ENCODE measurements at regions not wholly inside any gene's neighbourhood (a gene's known extent, or its start where the extent isn't known, plus 50 kb on each side); places are given as distances from the start of the nearest gene placed in this dataset.
"Not testable (repeated sequence)": the region's sequence is repeated elsewhere in the genome, so short reads cannot be mapped to it uniquely, and the experiment has no call there.

DNA sequence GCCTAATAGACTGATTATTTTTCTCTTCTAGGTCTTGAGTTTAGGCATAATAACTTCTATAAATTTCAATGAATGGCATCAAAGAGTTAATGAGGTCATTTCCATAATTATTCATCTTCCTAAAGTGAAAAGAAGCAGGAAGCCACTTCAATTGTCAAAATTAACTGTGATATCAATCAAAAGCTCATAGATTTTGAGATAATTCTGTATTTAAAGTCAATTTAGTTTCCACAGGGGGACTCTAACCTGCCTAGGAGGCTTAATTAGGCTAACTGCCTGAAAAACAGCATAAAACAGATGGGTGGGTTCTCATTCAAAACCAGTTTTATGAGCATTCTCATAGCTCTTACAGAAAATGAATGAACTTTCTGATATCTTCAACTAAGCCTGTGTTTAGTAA is 177.8 kb downstream of the OTOL1 start:
- POLR2A ChIA-PET = no interaction called here
- H3K9me3 Mint-ChIP-seq = peaks cover 0 to 12% (median 5%) of the 10 kb centered on the region in 9 donors
- H3K4me1 Mint-ChIP-seq = no peaks in the 10 kb centered on the region
- no peak for DNase-seq
- H3K27me3 Mint-ChIP-seq = no peaks in the 10 kb centered on the region
- H3K36me3 Mint-ChIP-seq = peaks cover 0 to 10% (median 0%) of the 10 kb centered on the region in 3 donors
- H3K4me3 Mint-ChIP-seq = no peak overlapping the region
- no peak for ATAC-seq
- H3K27ac Mint-ChIP-seq = no peak overlapping the region

DNA sequence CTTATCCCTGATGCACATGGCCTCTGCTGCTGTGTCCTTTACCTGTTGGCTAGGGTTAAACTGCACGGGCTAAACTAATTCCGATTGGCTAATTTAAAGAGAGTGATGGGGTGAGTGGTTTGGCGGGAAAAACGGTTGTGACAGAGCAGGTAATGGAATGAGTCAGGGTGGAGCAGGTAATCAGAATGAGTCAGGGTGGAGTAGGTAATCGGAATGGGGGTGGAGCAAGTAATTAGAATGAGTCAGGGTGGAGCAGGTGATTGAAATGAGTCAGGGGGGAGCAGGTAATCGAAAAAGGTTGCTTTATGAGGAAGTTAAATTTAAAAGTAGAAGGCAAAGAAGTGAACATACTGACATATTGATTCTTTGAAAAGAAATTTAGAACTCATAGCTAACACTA is 185.2 kb downstream of the OTOL1 start:
- H3K27me3 Mint-ChIP-seq, POLR2A ChIA-PET, H3K4me1 Mint-ChIP-seq, H3K36me3 Mint-ChIP-seq, H3K4me3 Mint-ChIP-seq, ATAC-seq, DNase-seq, H3K27ac Mint-ChIP-seq: not testable (repeated sequence)
- H3K9me3 Mint-ChIP-seq = peaks cover 0 to 13% (median 3%) of the 10 kb centered on the region in 9 donors

DNA sequence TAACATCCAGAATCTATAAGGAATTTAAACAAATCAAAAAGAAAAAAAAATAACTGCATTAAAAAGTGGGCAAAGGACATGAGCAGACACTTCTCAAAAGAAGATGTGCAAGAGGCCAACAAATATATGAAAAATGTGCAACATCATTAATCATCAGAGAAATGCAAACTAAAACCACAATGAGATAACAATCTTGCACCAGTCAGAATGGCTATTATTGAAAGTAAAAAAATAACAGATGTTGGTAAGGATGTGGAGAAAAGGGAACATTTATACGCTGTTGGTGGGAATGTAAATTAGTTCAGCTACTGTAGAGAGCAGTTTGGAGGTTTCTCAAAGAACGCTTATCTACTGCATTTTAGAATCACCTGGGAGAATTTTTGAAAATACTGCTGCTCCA is 186.1 kb downstream of the OTOL1 start:
- Mint-ChIP-seq H3K4me1 (no peaks in the 10 kb centered on the region), H3K36me3 (no peaks in the 10 kb centered on the region), H3K27me3 (no peaks in the 10 kb centered on the region), H3K4me3 (no peak overlapping the region), H3K9me3 (peaks cover 0 to 13% (median 4%) of the 10 kb centered on the region in 9 donors), H3K27ac (no peak overlapping the region)
- DNase-seq = no peak
- POLR2A ChIA-PET = no interaction called here
- ATAC-seq = no peak

DNA sequence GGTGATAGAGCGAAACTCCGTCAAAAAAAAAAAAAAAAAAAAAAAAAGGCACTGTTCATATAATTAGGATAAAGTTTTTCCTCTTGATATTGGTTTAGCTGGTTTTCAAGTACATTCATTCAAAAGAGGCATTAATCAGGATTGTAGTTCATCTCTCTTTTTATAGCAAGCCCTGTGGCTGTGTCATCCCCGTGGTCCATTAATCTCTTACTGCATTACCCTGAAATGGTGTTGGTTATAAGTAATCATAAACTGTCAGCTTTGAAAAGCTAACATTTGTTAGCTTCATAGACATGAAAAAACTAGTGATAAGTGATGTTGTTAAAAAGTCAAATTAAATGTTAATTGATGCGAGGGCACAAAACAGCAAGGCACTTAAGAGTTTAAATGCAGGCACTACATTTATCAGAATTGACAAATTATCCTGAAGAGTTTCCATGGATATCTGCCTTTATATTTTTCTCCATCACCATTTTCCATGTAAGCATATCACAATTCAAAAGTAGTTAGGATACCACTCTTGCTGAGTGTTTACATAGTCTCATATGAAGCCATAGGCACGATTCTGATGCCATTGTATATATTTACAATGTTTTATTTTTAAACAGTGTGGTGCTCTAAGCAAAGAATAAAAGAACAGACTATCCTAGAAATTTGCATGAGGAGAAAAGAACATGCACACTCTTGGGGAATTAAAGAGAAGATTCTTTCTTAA is 193.1 kb downstream of the OTOL1 start:
- Mint-ChIP-seq H3K27ac (no peak overlapping the region), H3K9me3 (peaks cover 0 to 13% (median 0%) of the 10 kb centered on the region in 9 donors)
- POLR2A ChIA-PET = no interaction called here

DNA sequence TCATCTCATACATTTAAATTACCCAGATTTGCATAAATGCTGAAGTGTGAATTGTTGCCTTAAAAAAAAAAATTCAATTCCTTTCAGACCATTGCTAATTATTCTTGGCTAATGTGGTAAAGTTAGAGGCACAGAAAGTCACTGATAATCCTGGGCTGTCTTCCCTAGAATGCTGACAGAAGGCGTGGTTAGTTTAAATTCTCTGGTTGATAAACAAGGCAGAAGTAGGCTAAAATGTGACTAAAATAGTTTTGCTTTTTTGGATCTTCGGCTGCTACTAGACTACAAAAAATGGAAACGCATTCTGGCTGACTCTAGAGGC is 193.7 kb downstream of the OTOL1 start:
- Mint-ChIP-seq H3K9me3 (peaks cover 0 to 9% (median 0%) of the 10 kb centered on the region in 9 donors), H3K27me3 (no peaks in the 10 kb centered on the region), H3K36me3 (no peaks in the 10 kb centered on the region), H3K4me1 (no peaks in the 10 kb centered on the region), H3K4me3 (no peak overlapping the region), H3K27ac (no peak overlapping the region)
- POLR2A ChIA-PET = no interaction called here
- DNase-seq (no peak), ATAC-seq (no peak)

More for the DNA sequence above, 193.1 kb downstream of the OTOL1 start:
- Mint-ChIP-seq H3K36me3 (no peaks in the 10 kb centered on the region), H3K4me1 (no peaks in the 10 kb centered on the region), H3K27me3 (no peaks in the 10 kb centered on the region), H3K4me3 (no peak overlapping the region)
- ATAC-seq (no peak), DNase-seq (no peak)

DNA sequence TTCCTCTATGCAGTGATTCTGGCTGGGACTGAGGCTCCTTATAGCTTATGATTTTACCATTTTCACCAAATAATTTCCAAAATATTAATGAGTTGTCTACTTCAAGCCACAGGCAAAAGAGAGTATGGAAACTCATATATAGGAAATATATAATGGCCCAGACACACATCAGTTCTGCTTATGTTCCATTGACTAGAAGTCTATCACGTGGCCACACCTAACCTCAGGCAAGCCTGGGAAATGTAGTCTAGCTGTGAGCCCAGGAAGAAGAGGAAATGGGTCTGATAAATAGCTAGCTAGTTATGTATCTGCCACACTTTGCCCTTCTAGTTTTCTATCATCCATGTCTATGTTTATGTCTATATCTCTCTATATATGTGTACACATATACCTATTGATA is 195.1 kb downstream of the OTOL1 start:
- Mint-ChIP-seq H3K27me3 (no peaks in the 10 kb centered on the region), H3K4me3 (no peak overlapping the region), H3K9me3 (peaks cover 0 to 4% (median 0%) of the 10 kb centered on the region in 9 donors), H3K36me3 (no peaks in the 10 kb centered on the region), H3K27ac (no peak overlapping the region), H3K4me1 (no peaks in the 10 kb centered on the region)
- ATAC-seq = no peak
- DNase-seq = no peak
- POLR2A ChIA-PET = no interaction called here

DNA sequence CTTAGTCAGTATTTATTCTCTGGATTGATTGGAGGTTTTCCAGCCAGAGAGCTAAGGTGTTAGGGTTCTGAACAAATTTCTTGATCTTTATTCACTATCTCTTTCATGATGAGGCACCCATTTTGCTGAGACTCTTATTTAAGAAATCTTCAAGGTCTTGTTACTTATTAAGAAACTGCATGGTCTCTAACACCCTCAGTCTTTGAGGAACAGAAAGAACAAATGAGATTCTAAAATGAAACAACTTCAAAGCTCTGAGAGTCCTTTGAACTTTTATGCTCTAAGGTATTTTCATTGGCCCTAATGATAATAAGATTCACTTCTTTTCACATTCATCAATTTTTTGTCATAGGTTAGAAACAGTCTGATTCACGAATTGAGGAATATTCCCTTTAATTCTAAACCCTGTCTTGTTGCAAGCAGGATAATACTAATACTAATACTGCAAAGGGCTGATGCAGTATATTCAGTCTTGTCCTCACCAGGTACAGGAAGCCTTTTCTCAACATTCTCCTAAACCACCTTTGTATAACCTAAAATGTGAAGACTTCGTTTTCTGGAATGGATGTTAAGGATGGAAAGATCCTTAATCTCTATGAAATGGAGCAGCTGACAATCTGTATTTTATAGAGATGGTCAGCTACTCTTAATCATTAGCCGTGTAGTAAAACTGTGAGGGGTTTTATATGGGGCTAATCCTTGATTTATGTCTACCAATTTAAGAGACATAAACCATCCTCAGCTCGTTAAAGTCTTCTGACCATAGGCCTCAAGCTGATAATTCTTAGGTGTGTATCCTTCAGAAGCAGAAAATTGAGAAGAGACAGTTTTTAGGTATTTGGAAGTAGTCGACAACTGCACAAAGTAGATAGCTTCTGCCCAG is 198.3 kb downstream of the OTOL1 start:
- POLR2A ChIA-PET = no interaction called here
- DNase-seq (no peak), ATAC-seq (no peak)
- no peaks in the 10 kb centered on the region for H3K4me1 Mint-ChIP-seq
- no peaks in the 10 kb centered on the region for H3K36me3 Mint-ChIP-seq
- no peak overlapping the region for H3K4me3 Mint-ChIP-seq
- H3K27me3 Mint-ChIP-seq = no peaks in the 10 kb centered on the region
- H3K27ac Mint-ChIP-seq = no peak overlapping the region
- H3K9me3 Mint-ChIP-seq = peaks cover 0 to 8% (median 0%) of the 10 kb centered on the region in 9 donors

DNA sequence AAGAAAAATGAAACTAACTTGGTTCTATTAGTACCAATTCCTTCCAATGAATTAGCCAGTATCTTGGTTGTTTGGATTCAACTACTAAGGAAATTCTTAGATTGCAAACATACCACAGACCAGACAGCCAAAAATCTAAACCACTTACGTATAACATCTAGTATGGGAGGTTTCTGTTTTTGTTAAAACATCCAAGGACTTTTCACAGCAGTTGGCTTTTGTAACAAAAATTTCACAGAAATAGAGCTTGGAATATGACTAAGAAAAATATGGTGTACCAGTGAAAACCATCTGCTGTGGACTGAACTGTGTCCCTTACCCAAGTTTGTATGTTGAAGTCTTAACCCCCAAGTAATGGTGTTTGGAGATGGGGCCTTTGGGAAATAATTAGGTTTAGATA is 199.2 kb downstream of the OTOL1 start:
- POLR2A ChIA-PET = no interaction called here
- Mint-ChIP-seq H3K4me3 (no peak overlapping the region), H3K27ac (no peak overlapping the region), H3K4me1 (no peaks in the 10 kb centered on the region), H3K36me3 (no peaks in the 10 kb centered on the region), H3K27me3 (no peaks in the 10 kb centered on the region), H3K9me3 (peaks cover 0 to 8% (median 0%) of the 10 kb centered on the region in 9 donors)
- DNase-seq = no peak
- ATAC-seq = no peak

DNA sequence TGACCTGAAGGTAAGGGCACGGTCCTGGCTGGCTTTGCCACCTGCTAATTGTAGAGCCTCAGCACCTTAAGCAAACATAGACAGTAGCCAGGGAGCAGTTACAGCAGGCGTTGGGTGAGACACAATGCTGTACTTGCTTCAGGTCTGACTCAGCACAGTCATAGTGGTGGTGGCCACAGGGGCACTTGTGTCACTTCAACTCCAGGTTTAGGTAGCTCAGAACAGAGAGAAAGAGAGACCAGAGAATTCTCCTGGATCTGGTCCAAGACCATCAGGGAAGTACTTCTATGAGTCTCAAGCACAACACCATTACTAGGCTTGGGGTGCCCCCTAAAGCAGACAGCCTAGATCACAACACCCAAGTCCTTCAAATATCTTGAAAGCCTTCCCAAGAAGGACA is 204.4 kb downstream of the OTOL1 start:
- no peaks in the 10 kb centered on the region for H3K36me3 Mint-ChIP-seq
- POLR2A ChIA-PET = no interaction called here
- no peak for ATAC-seq
- H3K9me3 Mint-ChIP-seq = peaks cover 0 to 16% (median 0%) of the 10 kb centered on the region in 9 donors
- H3K27me3 Mint-ChIP-seq = peaks cover 0 to 1% (median 0%) of the 10 kb centered on the region in 5 donors
- no peaks in the 10 kb centered on the region for H3K4me1 Mint-ChIP-seq
- DNase-seq = no peak
- H3K4me3 Mint-ChIP-seq = no peak overlapping the region
- no peak overlapping the region for H3K27ac Mint-ChIP-seq

DNA sequence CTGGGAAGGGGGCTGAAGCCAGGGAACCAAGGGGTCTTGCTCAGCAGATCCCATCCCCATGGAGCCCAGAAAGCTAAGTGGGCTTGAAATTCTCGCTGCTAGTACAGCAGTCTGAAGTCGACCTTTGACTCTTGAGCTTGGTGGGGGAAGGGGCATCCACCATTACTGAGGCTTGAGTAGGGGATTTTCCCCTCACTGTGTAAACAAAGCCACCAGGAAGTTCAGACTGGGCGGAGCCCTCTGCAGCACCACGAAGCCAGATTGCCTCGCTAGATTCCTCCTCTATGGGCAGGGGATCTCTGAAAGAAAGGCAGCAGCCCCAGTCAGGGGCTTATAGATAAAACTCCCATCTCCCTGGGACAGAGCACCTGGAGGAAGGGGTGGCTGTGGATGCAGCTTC is 210.6 kb downstream of the OTOL1 start:
- POLR2A ChIA-PET, DNase-seq, H3K4me1 Mint-ChIP-seq, H3K27ac Mint-ChIP-seq, H3K36me3 Mint-ChIP-seq, ATAC-seq, H3K27me3 Mint-ChIP-seq, H3K4me3 Mint-ChIP-seq: not testable (repeated sequence)
- peaks cover 0 to 16% (median 2%) of the 10 kb centered on the region in 9 donors for H3K9me3 Mint-ChIP-seq

DNA sequence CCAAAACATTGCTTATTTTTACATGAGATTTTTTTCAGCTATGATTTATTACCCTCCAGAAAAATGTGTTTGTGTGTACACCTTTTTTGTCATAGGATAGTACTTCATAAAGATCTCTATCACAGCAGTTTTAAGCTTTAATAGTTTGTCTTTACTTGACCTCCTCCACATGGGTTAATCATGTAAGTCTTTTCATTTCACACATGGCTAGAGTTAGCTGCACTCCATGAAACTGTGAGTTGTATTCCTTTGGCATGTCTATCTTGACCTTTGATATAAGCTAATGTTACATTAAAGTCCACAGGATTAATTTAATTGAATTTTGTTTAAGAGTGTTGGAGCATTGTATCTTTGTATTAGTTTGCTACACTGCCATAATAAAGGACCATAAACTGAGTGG is 217.1 kb downstream of the OTOL1 start:
- Mint-ChIP-seq H3K27ac (no peak overlapping the region), H3K27me3 (no peaks in the 10 kb centered on the region), H3K9me3 (peaks cover 0 to 19% (median 0%) of the 10 kb centered on the region in 9 donors), H3K4me1 (no peaks in the 10 kb centered on the region), H3K4me3 (no peak overlapping the region), H3K36me3 (no peaks in the 10 kb centered on the region)
- POLR2A ChIA-PET = no interaction called here
- ATAC-seq (no peak), DNase-seq (no peak)

DNA sequence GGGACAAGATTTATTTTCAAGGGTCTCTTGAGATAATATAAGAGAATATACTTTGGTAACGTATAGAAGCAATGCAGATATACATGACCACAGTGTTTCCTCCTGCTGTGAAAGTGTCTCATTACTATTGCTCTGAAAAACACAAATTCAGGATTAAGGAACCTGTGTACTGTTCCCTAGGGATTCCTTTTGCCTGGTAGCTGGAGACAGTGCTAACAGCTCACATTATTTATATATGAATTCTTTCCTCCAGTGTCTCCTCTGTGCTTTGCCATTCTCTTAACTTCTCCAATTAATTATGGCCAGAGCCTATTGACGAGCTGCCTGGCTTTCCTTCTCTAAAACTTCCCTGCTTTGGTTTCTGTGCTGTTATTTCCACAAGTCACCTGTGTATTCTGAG is 235.4 kb downstream of the OTOL1 start:
- Mint-ChIP-seq H3K36me3 (no peaks in the 10 kb centered on the region), H3K27me3 (no peaks in the 10 kb centered on the region), H3K4me3 (no peak overlapping the region), H3K27ac (no peak overlapping the region), H3K9me3 (peaks cover 0 to 3% (median 0%) of the 10 kb centered on the region in 9 donors), H3K4me1 (no peaks in the 10 kb centered on the region)
- DNase-seq = no peak
- no peak for ATAC-seq
- POLR2A ChIA-PET = no interaction called here

DNA sequence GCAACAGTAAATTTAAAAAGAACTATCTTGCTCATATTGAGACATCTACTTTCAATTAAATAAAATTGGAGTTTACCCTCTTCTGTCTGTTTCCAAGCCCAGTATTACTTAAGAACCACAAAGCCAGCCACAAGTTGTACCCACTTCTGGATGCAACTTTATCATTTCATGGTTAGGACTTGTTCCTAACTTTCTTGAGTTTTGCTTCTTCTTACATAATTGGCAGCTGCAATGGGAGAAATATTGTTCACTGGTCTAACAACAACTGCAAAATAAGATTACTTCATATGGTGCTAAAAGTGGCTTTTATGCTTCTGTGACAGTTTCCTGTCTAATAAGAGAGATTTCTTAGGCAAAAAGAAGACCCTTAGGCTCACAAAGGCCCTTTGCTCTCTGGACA is 240.6 kb downstream of the OTOL1 start:
- Mint-ChIP-seq H3K9me3 (peaks cover 0 to 9% (median 2%) of the 10 kb centered on the region in 9 donors), H3K36me3 (no peaks in the 10 kb centered on the region), H3K4me1 (no peaks in the 10 kb centered on the region), H3K27me3 (no peaks in the 10 kb centered on the region), H3K27ac (no peak overlapping the region), H3K4me3 (no peak overlapping the region)
- no peak for ATAC-seq
- POLR2A ChIA-PET = no interaction called here
- no peak for DNase-seq

Measured in naive thymus-derived CD8-positive, alpha-beta T cell (primary cell).